GM13976 (cell line): ENCODE measurements at regions not wholly inside any gene's neighbourhood (a gene's known extent, or its start where the extent isn't known, plus 50 kb on each side); places are given as distances from the start of the nearest gene placed in this dataset.
A peak's percentile ranks its signal among the peaks of the same experiment; 100 is the strongest.

Experiments used
- DNase-seq: peaks from one replicate; pipeline ENCODE4 v3.0.0; 2012; ENCODE audit warnings: low spot score
- CTCF ChIP-seq: IDR thresholded peaks from 2 replicates; pipeline ENCODE4 v1.5.1; 2012; ENCODE audit warnings: borderline replicate concordance, mild to moderate bottlenecking; ENCODE audit not compliant: insufficient read depth; ENCODE audit errors: extremely low read depth, missing control alignments, control extremely low read depth
- in situ Hi-C: fragments of 300-500 bp; cut with MboI; formaldehyde crosslinking; loops from one replicate; pipeline ENCODE4 v1.12.0; 2022; ENCODE audit warnings: low sequenced_read_pairs, mixed read lengths, inconsistent platforms; ENCODE audit not compliant: unreplicated experiment

GRCh38 chr3:194082743-194083636 is 53.0 kb upstream of the HES1 start:
- in situ Hi-C loops: no loop called here
- no peak for TF ChIP-seq CTCF
- no peak for DNase-seq

- in situ Hi-C loops: no loop called here
These were observed 52.2 kb upstream of the HES1 start for GRCh38 chr3:194083637-194084224.

GRCh38 chr3:194084284-194084683 is 51.7 kb upstream of the HES1 start:
- in situ Hi-C loops: no loop called here
- peak; percentile 57 for DNase-seq
- no peak for TF ChIP-seq CTCF

More at GRCh38 chr3:194083637-194084224, 52.2 kb upstream of the HES1 start:
- no peak for DNase-seq
- no peak for TF ChIP-seq CTCF
